ENCODE measurements at regions not wholly inside any gene's neighbourhood (a gene's known extent, or its start where the extent isn't known, plus 50 kb on each side); places are given as distances from the start of the nearest gene placed in this dataset.
A peak's percentile ranks its signal among the peaks of the same experiment; 100 is the strongest.

DNA sequence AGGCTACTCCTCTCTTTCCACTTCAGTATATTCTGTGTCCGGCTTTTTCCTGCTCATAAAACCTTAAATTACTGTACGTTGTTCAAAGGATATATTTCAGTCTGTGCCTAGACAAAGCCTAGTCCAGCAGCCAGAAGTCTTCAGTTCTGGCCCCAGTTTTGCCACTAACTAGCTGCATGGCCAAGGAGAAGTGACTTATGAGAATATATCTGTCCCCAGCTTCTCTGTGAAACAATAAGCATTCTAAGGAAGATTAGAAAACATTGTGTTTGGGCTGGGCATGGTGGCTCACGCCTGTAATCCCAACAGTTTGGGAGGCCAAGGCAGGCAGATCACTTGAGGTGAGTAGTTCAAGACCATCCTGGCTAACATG lies 105.0 kb upstream of the HDAC9 start:
- no peak overlapping the region for H3K4me2 ChIP-seq (ENCODE audit: control insufficient read depth, insufficient read depth)
- intact Hi-C loops (cut with micrococcal nuclease; ENCODE audit: unreplicated experiment) (no loop called here), in situ Hi-C loops (cut with MboI) (no loop called here)
- H3K79me2 ChIP-seq (ENCODE audit: control insufficient read depth, insufficient read depth, low read length) = no peaks in the 10 kb centered on the region
- H3K27me3 ChIP-seq (replicated peaks in 1 of 2; ENCODE audit: control insufficient read depth in 2 of 2, insufficient read depth in 2 of 2, low read length in 1 of 2) = no peaks in the 10 kb centered on the region
- no peak overlapping the region for H3K9ac ChIP-seq (ENCODE audit: control insufficient read depth, insufficient read depth, low read length)
- ChIA-PET RAD21 (ENCODE audit: unreplicated experiment) (interaction anchor here (0.6 kb wide), 2 partner anchors 20 to 37 kb away, joined by 3 read pairs; no protein-coding TSS in a partner anchor), CTCF (interaction anchor here (1.5 kb wide), 1 partner anchor 38 kb away, joined by 3 read pairs; no protein-coding TSS in a partner anchor), POLR2A (no interaction called here), SMC1A (ENCODE audit: uncharacterized antibody, unreplicated experiment) (interaction anchor here (1.0 to 1.9 kb wide), 3 partner anchors 9 to 65 kb away, joined by 3 to 4 read pairs (median 3); no protein-coding TSS in a partner anchor)
- H3K4me1 ChIP-seq (ENCODE audit: control insufficient read depth, insufficient read depth, low read length) = peaks cover 7% of the 10 kb centered on the region; the same call in 1 of the 2 replicates
- H3K9me3 ChIP-seq (replicated peaks; ENCODE audit: control insufficient read depth, insufficient read depth, low read length) = no peaks in the 10 kb centered on the region
- H3K27ac ChIP-seq (ENCODE audit: control insufficient read depth, insufficient read depth) = no peak overlapping the region
- WGBS (ENCODE audit: insufficient coverage, insufficient replicate concordance, low lambda C conversion rate, missing lambda C conversion rate) = 27% methylated on average over 3 of the region's 3 CpGs
- no peak overlapping the region for H2AFZ ChIP-seq (ENCODE audit: control insufficient read depth, low read depth, low read length)
- no TSS peak for BruUV-seq (replicated peaks)
- no peak for DNase-seq (ENCODE audit: low read depth, low spot score)
- ATAC-seq = no peak; the same call in 2 of the 3 replicates
- FAIRE-seq = no peak
- H4K20me1 ChIP-seq (ENCODE audit: control insufficient read depth, insufficient read depth) = no peaks in the 10 kb centered on the region
- H3K4me3 ChIP-seq = no peak overlapping the region
- TF ChIP-seq, protein P1, sequence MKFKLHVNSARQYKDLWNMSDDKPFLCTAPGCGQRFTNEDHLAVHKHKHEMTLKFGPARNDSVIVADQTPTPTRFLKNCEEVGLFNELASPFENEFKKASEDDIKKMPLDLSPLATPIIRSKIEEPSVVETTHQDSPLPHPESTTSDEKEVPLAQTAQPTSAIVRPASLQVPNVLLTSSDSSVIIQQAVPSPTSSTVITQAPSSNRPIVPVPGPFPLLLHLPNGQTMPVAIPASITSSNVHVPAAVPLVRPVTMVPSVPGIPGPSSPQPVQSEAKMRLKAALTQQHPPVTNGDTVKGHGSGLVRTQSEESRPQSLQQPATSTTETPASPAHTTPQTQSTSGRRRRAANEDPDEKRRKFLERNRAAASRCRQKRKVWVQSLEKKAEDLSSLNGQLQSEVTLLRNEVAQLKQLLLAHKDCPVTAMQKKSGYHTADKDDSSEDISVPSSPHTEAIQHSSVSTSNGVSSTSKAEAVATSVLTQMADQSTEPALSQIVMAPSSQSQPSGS (IDR thresholded peaks at IDR 0.05; ENCODE audit: low read length) = 0 out of 2 replicates have a peak, but pooled peaks have one; percentile 31
- TF ChIP-seq SP1 (IDR thresholded peaks at IDR 0.05; ENCODE audit: low read depth, low read length) = no peak
- no peaks in the 10 kb centered on the region for H3K36me3 ChIP-seq (ENCODE audit: control insufficient read depth in 2 of 2, insufficient read depth in 2 of 2, low read length in 1 of 2)

DNA sequence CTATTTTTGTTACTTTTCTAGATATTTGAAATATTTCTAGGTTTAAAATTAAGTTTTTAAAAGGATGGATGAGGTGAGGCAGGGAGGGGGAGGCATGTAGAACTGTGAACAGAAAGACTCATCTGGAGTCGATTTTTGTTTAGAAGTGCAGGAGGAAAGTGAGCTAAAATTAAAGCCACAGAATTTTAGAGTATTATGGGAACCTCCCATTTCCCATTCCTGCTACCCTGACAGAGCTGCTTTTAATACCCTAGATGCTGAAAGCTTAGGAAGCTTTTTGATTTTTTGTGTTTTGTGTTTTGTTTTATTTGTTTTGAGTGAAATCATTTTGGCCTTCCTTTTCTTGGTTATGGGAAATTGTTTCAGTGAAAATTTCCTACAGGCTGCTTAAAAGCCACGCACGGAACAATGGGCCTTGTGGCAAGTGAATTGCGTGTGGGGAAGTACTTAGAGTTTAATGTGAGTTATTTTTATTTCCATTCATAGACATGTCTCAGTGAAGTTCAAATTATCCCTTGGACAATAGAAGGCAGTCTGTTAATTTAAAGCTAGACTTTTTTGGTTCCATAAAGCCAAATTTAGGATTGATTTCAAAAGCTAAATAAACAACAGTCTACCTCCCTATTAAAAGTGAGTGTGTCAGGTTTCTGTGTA lies 102.0 kb upstream of the HDAC9 start:
- H3K79me2 ChIP-seq (ENCODE audit: control insufficient read depth, insufficient read depth, low read length) = no peaks in the 10 kb centered on the region
- ATAC-seq (no peak), DNase-seq (ENCODE audit: low read depth, low spot score) (no peak), FAIRE-seq (no peak)
- no TSS peak for BruUV-seq (replicated peaks)
- intact Hi-C loops (cut with micrococcal nuclease; ENCODE audit: unreplicated experiment) (no loop called here), in situ Hi-C loops (cut with MboI) (no loop called here)
- H3K36me3 ChIP-seq (ENCODE audit: control insufficient read depth in 2 of 2, insufficient read depth in 2 of 2, low read length in 1 of 2) = no peaks in the 10 kb centered on the region
- no peak overlapping the region for H3K27ac ChIP-seq (ENCODE audit: control insufficient read depth, insufficient read depth)
- no peaks in the 10 kb centered on the region; a peak in 1 of 4 replicates for H3K27me3 ChIP-seq (replicated peaks in 1 of 2; ENCODE audit: control insufficient read depth in 2 of 2, insufficient read depth in 2 of 2, low read length in 1 of 2)
- ChIA-PET RAD21 (ENCODE audit: unreplicated experiment) (interaction anchor here (0.6 kb wide), 3 partner anchors 170 to 1847 kb away, joined by 3 to 4 read pairs (median 3); no protein-coding TSS in a partner anchor), SMC1A (ENCODE audit: uncharacterized antibody, unreplicated experiment) (interaction anchor here (1.0 to 1.3 kb wide), 2 partner anchors 36 to 215 kb away, joined by 3 to 4 read pairs; no protein-coding TSS in a partner anchor), CTCF (interaction anchor here (0.7 to 1.5 kb wide), 2 partner anchors 49 to 104 kb away, joined by 3 read pairs; no protein-coding TSS in a partner anchor), POLR2A (interaction anchor here (0.6 to 0.7 kb wide), 2 partner anchors 179 to 915 kb away, joined by 4 to 5 read pairs; no protein-coding TSS in a partner anchor)
- H3K4me3 ChIP-seq = no peak overlapping the region
- H3K4me2 ChIP-seq (ENCODE audit: control insufficient read depth, insufficient read depth) = no peak overlapping the region
- 76% methylated on average over 4 of the region's 4 CpGs for WGBS (ENCODE audit: insufficient coverage, insufficient replicate concordance, low lambda C conversion rate, missing lambda C conversion rate)
- H4K20me1 ChIP-seq (ENCODE audit: control insufficient read depth, insufficient read depth) = no peaks in the 10 kb centered on the region
- H3K4me1 ChIP-seq (ENCODE audit: control insufficient read depth, insufficient read depth, low read length) = peaks cover 7% of the 10 kb centered on the region; the same call in 1 of the 2 replicates
- no peaks in the 10 kb centered on the region for H3K9me3 ChIP-seq (replicated peaks; ENCODE audit: control insufficient read depth, insufficient read depth, low read length)
- no peak for TF ChIP-seq GATAD2B (conservative IDR thresholded peaks at IDR 0.05; ENCODE audit: low read depth)
- no peak for TF ChIP-seq SMAD5 (IDR thresholded peaks at IDR 0.05; ENCODE audit: low read depth)
- TF ChIP-seq NR2C1 (IDR thresholded peaks at IDR 0.05) = no peak
- H3K9ac ChIP-seq (ENCODE audit: control insufficient read depth, insufficient read depth, low read length) = no peak overlapping the region
- no peak overlapping the region for H2AFZ ChIP-seq (ENCODE audit: control insufficient read depth, low read depth, low read length)
